Cardiac septum (tissue), 1 donor: ENCODE measurements at regions not wholly inside any gene's neighbourhood (a gene's known extent, or its start where the extent isn't known, plus 50 kb on each side); places are given as distances from the start of the nearest gene placed in this dataset.
"Not testable (repeated sequence)": the region's sequence is repeated elsewhere in the genome, so short reads cannot be mapped to it uniquely, and the experiment has no call there.

Source experiments
- DNase-seq: peaks from one replicate; pipeline ENCODE4 v3.0.0-alpha.2; 2020; ENCODE audit warnings: low spot score
- intact Hi-C: fragments of 100-400 bp; cut with DNase I; formaldehyde crosslinking; loops from one replicate; pipeline ENCODE4 v1.14.0; 2022
- donor health status: DM: no; HTN: no; CAD: no.

DNA sequence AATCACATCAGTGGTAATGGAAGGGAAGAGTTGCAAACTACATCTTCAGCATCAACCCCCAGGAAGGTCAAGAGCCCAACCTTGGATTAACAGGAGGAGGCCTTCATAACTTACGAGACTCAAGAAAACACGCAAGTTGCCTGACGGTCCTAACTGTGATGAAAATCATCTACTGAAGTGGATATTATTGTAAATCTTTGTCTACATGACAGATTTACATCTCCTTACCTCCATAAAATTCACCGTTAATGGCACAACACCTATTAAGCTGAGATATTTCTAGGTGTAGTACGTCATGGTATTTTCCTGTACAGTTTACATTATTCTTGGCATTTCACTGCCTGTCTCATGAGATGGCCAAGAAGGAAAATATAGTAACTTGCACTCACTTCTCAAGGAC, 332.0 kb downstream of the NSUN3 start:
- DNase-seq: no peak
- intact Hi-C loops: no loop called here

GRCh38 chr3:94395851-94396250, 333.0 kb downstream of the NSUN3 start:
- intact Hi-C loops: no loop called here
- no peak for DNase-seq

DNA sequence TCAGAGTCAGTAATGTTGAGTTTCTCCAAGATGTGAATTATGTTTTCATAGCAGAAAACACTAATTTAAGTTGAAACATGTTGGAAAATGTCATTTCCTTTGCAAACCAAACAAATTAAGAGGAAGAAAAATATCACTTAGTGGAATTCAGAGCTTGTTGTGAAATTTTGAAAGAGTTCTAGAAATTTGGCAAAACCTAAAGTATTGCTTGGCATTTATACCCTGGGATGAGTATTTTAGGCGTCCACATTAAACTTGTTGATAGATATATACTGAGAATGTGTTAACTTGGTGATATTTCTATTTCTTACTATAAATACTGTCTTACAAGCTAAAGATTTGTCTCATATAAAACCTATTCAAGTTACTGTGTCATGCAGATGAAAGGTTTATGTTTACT, 335.2 kb downstream of the NSUN3 start:
- intact Hi-C loops: no loop called here
- no peak for DNase-seq

GRCh38 chr3:94401466-94401865, 338.6 kb downstream of the NSUN3 start:
- intact Hi-C loops: no loop called here
- no peak for DNase-seq

GRCh38 chr3:94402126-94402525, 339.3 kb downstream of the NSUN3 start:
- intact Hi-C loops: no loop called here
- no peak for DNase-seq

GRCh38 chr3:94405258-94406035, 342.6 kb downstream of the NSUN3 start:
- intact Hi-C loops: no loop called here
- DNase-seq: no peak

- DNase-seq: no peak
- intact Hi-C loops: no loop called here
Observed at GRCh38 chr3:94406595-94406994, 343.7 kb downstream of the NSUN3 start.

GRCh38 chr3:94412936-94413335, 350.1 kb downstream of the NSUN3 start:
- DNase-seq, intact Hi-C loops: not testable (repeated sequence)

DNA sequence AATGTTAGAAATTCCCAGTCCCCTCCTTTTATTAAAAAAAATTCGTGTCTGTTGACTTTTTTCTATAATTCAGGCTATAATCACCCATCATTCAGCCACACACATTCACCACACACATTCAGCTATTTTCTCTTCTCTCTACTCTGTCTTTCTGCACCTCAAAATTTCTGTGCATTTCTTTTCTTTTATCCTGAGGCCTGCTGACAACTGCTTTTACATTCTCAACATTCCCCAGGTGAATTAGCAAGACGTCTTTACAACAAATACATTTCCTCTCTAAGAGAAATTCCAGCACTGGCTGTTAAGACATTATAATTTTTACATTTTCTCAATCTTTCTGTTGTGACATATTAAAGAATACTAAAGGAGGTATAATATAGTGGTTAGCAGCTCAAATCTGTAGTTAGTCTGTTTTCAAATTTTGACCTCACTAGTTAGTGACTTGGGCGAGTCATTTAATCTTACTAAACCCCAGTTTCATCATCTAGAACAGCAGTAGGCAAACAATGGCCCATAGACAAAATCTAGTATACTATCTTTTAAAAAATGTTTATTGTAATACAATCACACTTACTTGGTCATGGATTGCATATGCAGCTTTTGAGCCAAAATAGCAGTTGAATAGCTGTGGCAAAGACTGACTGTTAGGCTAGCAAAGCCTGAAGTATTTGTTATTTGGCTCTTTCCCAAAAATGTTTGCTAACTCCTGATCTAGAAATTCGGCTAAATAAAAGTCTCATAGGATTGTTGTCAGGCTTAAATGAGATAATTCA, 350.7 kb downstream of the NSUN3 start:
- DNase-seq: no peak
- intact Hi-C loops: no loop called here

GRCh38 chr3:94414418-94414817, 351.6 kb downstream of the NSUN3 start:
- no peak for DNase-seq
- intact Hi-C loops: no loop called here

DNA sequence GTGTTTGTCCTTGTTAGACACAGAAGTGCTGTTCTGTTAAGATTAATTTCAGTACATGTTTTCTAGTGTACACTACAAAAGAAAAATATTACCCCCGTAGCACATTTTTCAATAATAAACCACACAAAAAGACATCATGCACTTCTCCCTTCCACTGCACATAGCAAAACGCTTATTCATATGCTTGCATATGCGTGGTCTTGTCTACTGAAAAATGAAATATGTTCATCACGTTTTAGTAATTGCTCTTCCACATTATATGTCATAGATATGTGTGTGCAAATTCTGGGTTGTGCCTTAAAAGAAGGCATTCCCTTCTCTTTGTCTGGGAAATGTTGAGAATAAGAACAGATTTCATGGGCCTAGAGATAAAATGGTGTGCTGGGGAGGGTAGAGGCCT, 353.9 kb downstream of the NSUN3 start:
- no peak for DNase-seq
- intact Hi-C loops: no loop called here

DNA sequence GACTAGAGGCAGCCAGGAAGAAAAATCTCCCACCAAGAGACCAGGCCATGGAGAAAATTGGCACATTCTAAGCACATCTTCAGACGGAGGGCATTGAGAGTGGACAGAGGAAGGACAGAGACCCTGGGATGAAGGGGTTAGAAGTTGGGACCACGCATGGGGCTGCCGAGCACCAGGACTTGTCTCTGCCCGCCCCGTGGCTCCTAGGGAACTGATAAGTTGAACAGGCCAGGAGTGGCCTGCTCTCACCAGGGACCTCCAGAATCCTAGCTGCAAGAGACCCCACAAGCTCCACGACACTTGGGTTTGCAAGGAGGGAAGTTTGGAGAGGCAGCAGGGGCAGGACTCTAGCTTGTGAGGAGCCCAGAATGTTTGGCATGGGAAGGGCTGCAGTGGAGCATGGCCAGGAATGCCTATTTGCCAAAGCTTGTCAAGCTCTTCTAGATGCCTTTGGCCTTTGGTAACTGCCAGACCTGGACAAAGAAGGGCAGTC, 355.1 kb downstream of the NSUN3 start:
- intact Hi-C loops: no loop called here
- no peak for DNase-seq

- no peak for DNase-seq
- intact Hi-C loops: no loop called here
Observed at GRCh38 chr3:94420931-94421330, 358.1 kb downstream of the NSUN3 start.

- intact Hi-C loops: no loop called here
- DNase-seq: no peak
Observed at GRCh38 chr3:94423578-94423977, 360.7 kb downstream of the NSUN3 start.

DNA sequence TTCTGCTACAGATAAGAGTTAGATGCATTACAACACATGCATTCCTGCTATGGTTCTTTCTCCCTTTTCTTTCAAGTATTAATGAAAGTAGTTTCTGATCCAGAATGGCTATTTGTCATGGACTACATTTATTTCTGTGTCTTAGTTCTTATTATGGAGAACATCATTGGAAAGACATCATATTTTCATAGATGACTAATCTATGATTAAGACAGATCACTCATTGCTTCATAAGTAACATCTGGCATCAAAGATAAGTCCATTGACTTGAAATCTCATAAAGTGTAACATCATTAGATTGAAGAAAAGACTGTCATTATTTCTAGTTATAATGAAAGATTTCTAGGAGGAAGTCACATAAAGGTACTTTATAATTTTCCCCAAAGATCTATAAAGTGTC, 366.7 kb downstream of the NSUN3 start:
- intact Hi-C loops: no loop called here
- DNase-seq: no peak

GRCh38 chr3:94431876-94432570, 369.2 kb downstream of the NSUN3 start:
- no peak for DNase-seq
- intact Hi-C loops: no loop called here

DNA sequence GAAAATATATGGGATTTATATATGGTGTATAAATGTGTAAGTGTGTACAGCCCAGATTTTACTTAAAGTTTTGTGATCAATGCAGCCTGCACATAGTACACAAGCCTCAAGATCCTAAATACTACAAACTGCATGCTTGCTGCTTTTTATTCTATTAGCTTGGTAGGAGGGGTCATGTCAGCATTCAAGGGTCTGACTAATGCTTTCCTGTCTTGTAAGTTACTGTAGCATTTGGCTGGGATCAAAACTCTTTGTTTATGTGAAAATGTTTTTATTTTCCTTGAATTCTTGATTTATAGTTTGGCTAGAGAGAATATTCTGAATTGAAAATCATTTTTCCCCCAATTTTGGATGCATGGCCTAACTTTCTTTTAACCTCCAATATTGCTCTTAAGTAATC, 370.9 kb downstream of the NSUN3 start:
- intact Hi-C loops: no loop called here
- no peak for DNase-seq

DNA sequence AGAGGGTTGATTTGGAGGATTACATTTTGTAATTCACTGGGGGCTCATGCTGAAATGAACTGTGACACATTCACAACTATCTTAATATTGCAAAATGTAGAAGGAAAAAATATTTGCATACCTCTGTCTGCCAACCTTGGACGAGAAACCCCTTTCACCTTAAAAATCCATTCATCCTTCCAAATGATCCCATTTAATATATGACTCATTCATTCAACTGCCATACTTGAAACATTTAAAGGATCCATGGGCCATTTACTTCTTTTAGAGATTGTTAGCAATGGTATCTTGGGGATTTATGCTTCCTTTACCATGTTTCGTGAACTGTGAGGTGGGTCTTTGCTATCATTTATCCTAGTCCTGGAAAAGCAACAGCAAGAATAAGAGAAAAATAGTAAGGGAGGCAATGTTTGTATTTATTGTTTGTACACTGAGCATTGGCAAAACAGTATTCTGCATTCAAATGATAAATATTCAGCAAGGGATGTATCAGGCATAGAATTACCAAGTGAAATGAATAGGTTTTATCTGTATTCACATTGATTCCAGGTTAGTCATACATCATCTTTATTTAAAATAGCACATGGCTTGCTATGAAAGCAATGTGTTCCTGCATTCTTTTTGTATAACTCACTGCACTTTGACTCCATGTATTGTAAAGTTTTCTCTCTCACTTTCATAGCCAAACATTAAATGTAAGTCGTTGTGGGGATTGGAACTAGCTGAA, 378.1 kb downstream of the NSUN3 start:
- intact Hi-C loops: no loop called here
- no peak for DNase-seq

DNA sequence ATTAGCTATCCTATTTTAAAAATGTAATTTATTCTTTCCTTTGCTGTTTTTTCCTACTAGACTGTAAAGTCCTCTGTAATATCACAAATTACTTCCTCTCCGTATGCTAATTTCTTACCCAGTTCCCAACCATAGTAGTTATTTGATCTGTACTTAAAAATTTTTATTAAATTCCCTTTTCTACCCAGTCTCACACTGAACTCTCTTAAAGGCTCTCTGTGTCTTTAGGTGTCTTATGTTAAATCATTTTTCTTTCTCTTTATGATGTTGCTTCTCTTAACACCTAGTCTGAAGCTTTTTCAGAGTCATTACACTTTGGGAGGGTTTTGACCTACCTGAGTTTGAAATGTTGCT, 378.6 kb downstream of the NSUN3 start:
- DNase-seq: no peak
- intact Hi-C loops: no loop called here

DNA sequence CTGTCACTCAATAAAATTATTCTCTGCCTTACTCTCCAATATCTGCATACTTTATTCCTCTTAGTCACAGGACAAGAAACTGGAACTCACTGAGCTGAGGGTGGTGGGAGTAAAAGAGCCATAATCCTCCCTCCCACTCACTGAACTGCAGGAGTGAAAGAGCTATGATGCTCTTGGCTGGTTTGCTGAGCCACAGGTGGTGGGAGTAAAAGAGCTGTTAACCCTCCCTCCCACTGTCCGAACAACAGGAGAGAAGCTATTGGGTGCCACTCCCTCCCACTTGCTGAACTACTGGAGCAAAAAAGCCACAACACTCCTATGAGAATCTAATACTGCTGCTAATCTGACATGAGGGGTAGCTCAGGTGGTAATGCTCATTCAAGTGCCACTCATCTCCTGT, 391.0 kb downstream of the NSUN3 start:
- no peak for DNase-seq
- intact Hi-C loops: no loop called here
